Parathyroid adenoma (tissue), 2 donors: ENCODE measurements at regions not wholly inside any gene's neighbourhood (a gene's known extent, or its start where the extent isn't known, plus 50 kb on each side); places are given as distances from the start of the nearest gene placed in this dataset.

Experiments
- H2AFZ ChIP-seq: fragments of 300-600 bp; sonication (generic); one replicate; pipeline ENCODE4 v1.7.0; 2017; ENCODE audit warnings: antibody characterized with exemption, mild to moderate bottlenecking
- H3K27ac ChIP-seq: fragments of 300-600 bp; sonication (generic); one replicate; pipeline ENCODE4 v1.7.0; 2017
- H3K27me3 ChIP-seq: fragments of 300-600 bp; sonication (generic); one replicate; pipeline ENCODE4 v1.7.0; 2017; ENCODE audit warnings: low read length; ENCODE audit not compliant: control insufficient read depth, insufficient read depth
- H3K36me3 ChIP-seq: fragments of 300-600 bp; sonication (generic); one replicate; pipeline ENCODE4 v1.7.0; 2017; ENCODE audit warnings: low read length; ENCODE audit not compliant: control insufficient read depth, insufficient read depth
- H3K4me1 ChIP-seq: fragments of 300-600 bp; sonication (generic); one replicate; pipeline ENCODE4 v1.7.0; 2017; ENCODE audit warnings: control low read depth
- H3K4me2 ChIP-seq: fragments of 300-600 bp; sonication (generic); one replicate; pipeline ENCODE4 v1.7.0; 2017; ENCODE audit warnings: low read length
- H3K4me3 ChIP-seq: fragments of 300-600 bp; sonication (generic); one replicate; pipeline ENCODE4 v1.7.0; 2017; ENCODE audit warnings: low read depth, low read length
- H3K79me2 ChIP-seq: fragments of 300-600 bp; sonication (generic); one replicate; pipeline ENCODE4 v1.7.0; 2017; ENCODE audit warnings: control low read depth
- H3K9ac ChIP-seq: fragments of 300-600 bp; sonication (generic); one replicate; pipeline ENCODE4 v1.7.0; 2017; ENCODE audit warnings: mild to moderate bottlenecking
- H3K9me3 ChIP-seq: fragments of 300-600 bp; sonication (generic); one replicate; pipeline ENCODE4 v1.7.0; 2017; ENCODE audit warnings: low read length; ENCODE audit not compliant: control insufficient read depth
- TF ChIP-seq, protein P1 (sequence below): fragments of 300-600 bp; sonication (generic); IDR thresholded peaks from one replicate; pipeline ENCODE4 v1.7.0; 2017; ENCODE audit warnings: antibody characterized with exemption, mild to moderate bottlenecking
- donor health status: primary hyperparathyroidism.

DNA sequence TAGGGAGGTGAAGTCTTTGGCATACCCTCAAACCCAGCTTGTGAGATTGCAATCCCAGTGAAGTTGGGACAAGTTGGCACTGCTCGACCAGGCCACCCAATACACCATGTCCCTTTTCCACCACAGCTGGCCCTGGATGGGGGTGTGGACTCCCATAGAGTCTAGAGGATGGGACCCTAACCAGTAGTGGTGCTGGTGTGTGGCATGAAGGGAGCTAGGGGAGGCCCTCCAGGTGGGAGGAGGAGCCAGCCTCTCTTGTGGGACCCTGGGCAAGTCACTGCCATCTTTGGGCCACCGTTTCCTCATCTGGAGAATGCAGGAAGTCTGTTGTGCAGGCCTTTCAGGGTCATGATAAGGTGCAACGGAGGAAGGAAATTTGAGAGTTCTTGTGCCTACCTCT is 1854.9 kb downstream of the TP53TG3F start:
- H3K27ac ChIP-seq: no peak overlapping the region
- H3K4me3 ChIP-seq: no peak overlapping the region
- H3K4me1 ChIP-seq: no peaks in the 10 kb centered on the region
- H2AFZ ChIP-seq: no peak overlapping the region
- no peaks in the 10 kb centered on the region for H3K9me3 ChIP-seq
- H3K4me2 ChIP-seq: no peak overlapping the region
- H3K79me2 ChIP-seq: no peaks in the 10 kb centered on the region
- no peaks in the 10 kb centered on the region for H3K36me3 ChIP-seq
- no peak overlapping the region for H3K9ac ChIP-seq
- TF ChIP-seq, protein P1, sequence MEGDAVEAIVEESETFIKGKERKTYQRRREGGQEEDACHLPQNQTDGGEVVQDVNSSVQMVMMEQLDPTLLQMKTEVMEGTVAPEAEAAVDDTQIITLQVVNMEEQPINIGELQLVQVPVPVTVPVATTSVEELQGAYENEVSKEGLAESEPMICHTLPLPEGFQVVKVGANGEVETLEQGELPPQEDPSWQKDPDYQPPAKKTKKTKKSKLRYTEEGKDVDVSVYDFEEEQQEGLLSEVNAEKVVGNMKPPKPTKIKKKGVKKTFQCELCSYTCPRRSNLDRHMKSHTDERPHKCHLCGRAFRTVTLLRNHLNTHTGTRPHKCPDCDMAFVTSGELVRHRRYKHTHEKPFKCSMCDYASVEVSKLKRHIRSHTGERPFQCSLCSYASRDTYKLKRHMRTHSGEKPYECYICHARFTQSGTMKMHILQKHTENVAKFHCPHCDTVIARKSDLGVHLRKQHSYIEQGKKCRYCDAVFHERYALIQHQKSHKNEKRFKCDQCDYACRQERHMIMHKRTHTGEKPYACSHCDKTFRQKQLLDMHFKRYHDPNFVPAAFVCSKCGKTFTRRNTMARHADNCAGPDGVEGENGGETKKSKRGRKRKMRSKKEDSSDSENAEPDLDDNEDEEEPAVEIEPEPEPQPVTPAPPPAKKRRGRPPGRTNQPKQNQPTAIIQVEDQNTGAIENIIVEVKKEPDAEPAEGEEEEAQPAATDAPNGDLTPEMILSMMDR: no peak
- H3K27me3 ChIP-seq: no peaks in the 10 kb centered on the region

DNA sequence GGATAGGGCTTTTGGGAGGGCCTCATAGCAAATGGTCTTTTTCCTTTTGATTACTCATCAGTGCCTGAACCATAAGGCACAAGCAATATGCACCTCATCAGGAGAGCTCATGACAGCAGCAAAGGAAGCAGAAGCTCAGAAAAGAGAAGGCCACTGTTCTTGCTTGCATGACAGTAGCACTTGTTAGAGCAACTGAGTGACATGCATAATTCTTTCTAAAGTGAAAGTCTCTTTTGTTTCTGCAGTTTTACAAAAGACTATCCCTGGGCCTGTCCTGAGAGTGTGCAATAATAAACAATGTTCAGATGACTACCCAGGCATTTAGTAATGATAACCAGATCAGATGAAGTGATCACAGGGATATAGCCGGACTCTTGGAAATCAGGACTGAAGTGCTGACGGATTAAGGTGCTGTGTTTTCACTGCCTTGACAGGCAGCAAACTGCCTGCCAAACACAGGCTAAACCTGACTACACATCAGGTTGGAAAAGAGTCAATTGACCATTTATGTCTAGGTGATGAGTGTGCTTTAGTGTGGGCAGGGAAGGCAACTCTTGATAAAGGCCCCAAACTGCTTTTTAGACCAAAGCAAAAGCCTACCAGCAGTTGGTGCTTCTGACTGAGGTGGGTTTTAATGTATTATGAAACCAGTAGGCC is 1860.3 kb downstream of the TP53TG3F start:
- Histone ChIP-seq H3K27ac (no peak overlapping the region), H3K27me3 (no peaks in the 10 kb centered on the region), H3K79me2 (no peaks in the 10 kb centered on the region), H3K4me1 (no peaks in the 10 kb centered on the region), H3K9me3 (no peaks in the 10 kb centered on the region), H3K36me3 (no peaks in the 10 kb centered on the region), H3K4me2 (no peak overlapping the region), H3K4me3 (no peak overlapping the region), H3K9ac (no peak overlapping the region), H2AFZ (no peak overlapping the region)
- TF ChIP-seq, protein P1: no peak

DNA sequence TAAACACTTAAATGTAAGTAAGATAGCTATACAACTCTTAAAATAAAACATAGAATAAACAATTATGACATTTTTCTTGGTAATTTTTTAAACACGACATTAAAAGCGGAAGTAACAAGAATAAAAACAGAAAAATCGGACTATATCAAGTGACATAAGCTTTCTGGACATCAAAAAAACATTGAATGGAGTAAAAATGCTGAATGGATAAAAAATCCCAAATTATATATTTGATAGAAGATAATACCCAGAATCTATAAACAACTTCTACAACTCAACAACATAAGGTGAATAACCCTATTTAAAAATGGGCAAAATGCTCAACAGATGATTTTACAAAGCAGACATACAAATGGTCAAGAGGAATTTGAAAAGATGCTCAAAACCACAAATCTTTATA is 1866.5 kb downstream of the TP53TG3F start:
- Histone ChIP-seq H3K4me2 (no peak overlapping the region), H3K27me3 (no peaks in the 10 kb centered on the region), H3K9ac (no peak overlapping the region), H3K36me3 (no peaks in the 10 kb centered on the region), H3K4me1 (no peaks in the 10 kb centered on the region), H3K4me3 (no peak overlapping the region), H3K27ac (no peak overlapping the region), H3K9me3 (no peaks in the 10 kb centered on the region), H3K79me2 (no peaks in the 10 kb centered on the region), H2AFZ (no peak overlapping the region)
- TF ChIP-seq, protein P1: no peak

DNA sequence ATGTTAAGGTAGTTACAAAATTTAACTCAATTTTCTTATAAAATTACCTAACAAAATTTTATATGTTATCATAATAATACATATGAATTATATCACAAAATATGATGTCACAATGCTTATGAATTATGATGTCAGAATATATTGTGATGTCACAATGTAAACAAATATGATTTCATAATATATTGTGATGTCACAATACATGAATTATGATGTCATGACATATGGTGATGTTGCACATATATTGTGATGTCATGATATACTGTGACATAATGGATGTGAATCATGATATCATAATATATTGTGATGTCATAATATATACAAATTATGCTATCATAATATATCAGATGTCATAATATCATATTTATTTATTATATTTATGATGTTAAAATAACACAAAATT is 1879.9 kb downstream of the TP53TG3F start:
- H3K9ac ChIP-seq: no peak overlapping the region

More for the DNA sequence above, 1879.9 kb downstream of the TP53TG3F start:
- TF ChIP-seq, protein P1: no peak
- no peak overlapping the region for H2AFZ ChIP-seq
- H3K36me3 ChIP-seq: no peaks in the 10 kb centered on the region
- no peak overlapping the region for H3K4me3 ChIP-seq
- H3K4me1 ChIP-seq: no peaks in the 10 kb centered on the region
- no peaks in the 10 kb centered on the region for H3K9me3 ChIP-seq
- no peaks in the 10 kb centered on the region for H3K79me2 ChIP-seq
- H3K27ac ChIP-seq: no peak overlapping the region
- H3K4me2 ChIP-seq: no peak overlapping the region
- no peaks in the 10 kb centered on the region for H3K27me3 ChIP-seq
